Activated CD4-positive, alpha-beta memory T cell treated with anti-CD3 and anti-CD28 coated beads for 36 hours (primary cell): ENCODE measurements at regions not wholly inside any gene's neighbourhood (a gene's known extent, or its start where the extent isn't known, plus 50 kb on each side); places are given as distances from the start of the nearest gene placed in this dataset.

ENCODE experiments used
- CTCF ChIA-PET: fragments of 350-600 bp; sonication (Branson Sonifier 250); formaldehyde crosslinking; loops from one replicate; lab custom pipeline; 2021; ENCODE audit warnings: antibody characterized with exemption, inconsistent platforms; lab: Charles Lee
- POLR2A ChIA-PET: fragments of 350-600 bp; sonication (Branson Sonifier 250); formaldehyde crosslinking; loops from one replicate; lab custom pipeline; 2021; ENCODE audit warnings: antibody characterized with exemption; lab: Charles Lee
- DNase-seq: peaks from one replicate; pipeline ENCODE4 v3.0.0-alpha.2; 2020
- H3K27ac Mint-ChIP-seq: one replicate; pipeline ENCODE4 v1.8.0; 2021; ENCODE audit warnings: mixed read lengths
- H3K27me3 Mint-ChIP-seq: one replicate; pipeline ENCODE4 v1.8.0; 2021; ENCODE audit warnings: mixed read lengths
- H3K36me3 Mint-ChIP-seq: one replicate; pipeline ENCODE4 v1.8.0; 2021; ENCODE audit warnings: mixed read lengths
- H3K4me1 Mint-ChIP-seq: one replicate; pipeline ENCODE4 v1.8.0; 2021; ENCODE audit warnings: low read depth, mixed read lengths
- H3K4me3 Mint-ChIP-seq: one replicate; pipeline ENCODE4 v1.8.0; 2021; ENCODE audit warnings: mild to moderate bottlenecking, mixed read lengths
- H3K9me3 Mint-ChIP-seq: one replicate; pipeline ENCODE4 v1.8.0; 2021; ENCODE audit warnings: mixed read lengths
- intact Hi-C: fragments of 100-400 bp; cut with micrococcal nuclease; formaldehyde crosslinking; loops from one replicate; pipeline ENCODE4 v1.15.1; 2023

DNA sequence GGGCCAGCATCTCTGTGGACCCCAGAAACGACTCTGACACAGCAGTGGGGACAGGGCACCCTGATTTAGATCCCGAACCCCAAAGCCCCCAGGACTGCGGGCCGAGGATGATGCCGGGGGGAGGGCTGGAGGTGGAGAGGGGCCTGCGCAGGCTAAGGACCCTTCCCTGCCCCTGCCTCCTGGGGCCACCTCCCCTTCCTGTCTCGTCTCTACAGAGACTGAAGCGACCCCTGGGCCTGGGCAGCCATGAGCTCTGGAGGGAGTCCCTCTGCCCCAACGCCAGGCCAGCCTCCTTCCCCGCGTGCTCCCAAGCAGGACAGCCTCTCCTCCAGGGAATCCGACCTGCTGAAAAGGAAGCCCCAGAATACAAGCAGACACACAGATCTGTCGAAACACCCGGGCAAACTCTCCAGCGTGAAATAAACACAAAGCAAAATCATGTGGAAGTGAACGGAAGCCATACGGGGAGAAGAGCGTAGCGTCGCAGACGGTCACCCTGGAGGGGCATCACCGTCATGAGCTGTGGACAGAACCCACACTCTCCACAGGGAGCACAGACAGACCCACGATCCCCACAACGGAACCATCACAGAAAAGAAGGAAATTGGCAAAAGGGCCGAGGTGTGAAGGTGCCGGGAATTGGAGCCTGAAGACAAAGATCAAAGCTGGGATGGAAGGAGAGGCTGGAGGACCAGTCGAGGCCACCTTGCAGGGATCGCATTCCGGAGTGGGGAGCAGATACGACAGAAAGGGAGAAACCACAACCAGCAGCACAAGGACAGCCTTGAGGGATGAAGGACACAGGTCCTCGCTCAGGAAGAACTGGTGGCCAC lies 51.0 kb upstream of the CTDP1 start:
- CTCF ChIA-PET: no interaction called here
- Mint-ChIP-seq H3K4me1 (peaks cover 5% of the 10 kb centered on the region), H3K4me3 (no peak overlapping the region), H3K27ac (no peak overlapping the region), H3K27me3 (peaks cover 18% of the 10 kb centered on the region), H3K36me3 (no peaks in the 10 kb centered on the region), H3K9me3 (peaks cover 3% of the 10 kb centered on the region)
- DNase-seq: no peak
- POLR2A ChIA-PET: no interaction called here
- intact Hi-C loops: no loop called here

DNA sequence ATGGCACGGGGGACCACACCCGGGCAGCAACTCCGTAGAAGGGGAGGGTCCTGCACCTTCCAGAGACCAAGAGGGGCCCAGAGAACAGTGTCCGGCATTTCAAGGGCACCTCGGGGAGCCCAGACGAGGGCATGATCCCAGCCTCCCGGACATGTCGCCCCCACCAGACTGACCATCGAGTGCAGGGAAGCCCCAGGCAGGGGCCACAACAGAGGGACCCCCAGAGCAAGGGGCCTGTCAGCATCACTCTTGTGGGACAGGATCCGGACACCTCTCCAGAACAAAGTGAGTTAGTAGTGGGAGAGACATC lies 50.4 kb upstream of the CTDP1 start:
- Mint-ChIP-seq H3K27ac (no peak overlapping the region), H3K27me3 (peaks cover 14% of the 10 kb centered on the region), H3K4me1 (peaks cover 5% of the 10 kb centered on the region), H3K9me3 (peaks cover 5% of the 10 kb centered on the region), H3K36me3 (no peaks in the 10 kb centered on the region), H3K4me3 (no peak overlapping the region)
- no peak for DNase-seq
- ChIA-PET POLR2A (no interaction called here), CTCF (no interaction called here)
- intact Hi-C loops: no loop called here

DNA sequence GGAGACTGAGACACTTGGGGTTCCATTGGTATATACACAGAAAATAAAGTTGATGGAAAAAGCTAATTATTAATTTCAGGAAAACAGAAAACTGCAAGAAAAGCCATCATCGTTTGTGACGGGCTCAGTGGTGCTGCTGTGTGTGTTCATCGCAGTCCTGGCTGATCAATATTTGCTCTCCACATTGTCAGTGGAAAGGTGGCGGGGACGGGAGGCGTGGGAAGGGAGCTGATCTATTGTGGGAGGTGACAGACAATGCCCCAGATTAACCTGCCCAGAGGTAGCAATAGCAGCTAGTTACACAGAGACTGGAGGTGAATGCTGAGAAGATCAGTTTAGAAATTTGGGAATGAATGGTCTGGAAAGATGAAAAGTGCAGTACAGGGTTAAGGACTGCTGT lies 50.0 kb upstream of the CTDP1 start:
- H3K27ac Mint-ChIP-seq: no peak overlapping the region
- intact Hi-C loops: no loop called here
- peaks cover 5% of the 10 kb centered on the region for H3K9me3 Mint-ChIP-seq
- peaks cover 5% of the 10 kb centered on the region for H3K4me1 Mint-ChIP-seq
- H3K4me3 Mint-ChIP-seq: no peak overlapping the region
- peaks cover 11% of the 10 kb centered on the region for H3K27me3 Mint-ChIP-seq
- ChIA-PET POLR2A (no interaction called here), CTCF (no interaction called here)
- no peaks in the 10 kb centered on the region for H3K36me3 Mint-ChIP-seq
- DNase-seq: no peak
